B cell (primary cell): ENCODE measurements at regions not wholly inside any gene's neighbourhood (a gene's known extent, or its start where the extent isn't known, plus 50 kb on each side); places are given as distances from the start of the nearest gene placed in this dataset.

Experiments
- CTCF ChIP-seq: fragments of 200-600 bp; IDR thresholded peaks from one replicate; pipeline ENCODE4 v1.8.0; 2022; ENCODE audit warnings: antibody characterized with exemption, mild to moderate bottlenecking
- EZH2 ChIP-seq: IDR thresholded peaks from 2 replicates; pipeline ENCODE4 v1.6.1; 2012; ENCODE audit warnings: borderline replicate concordance, low read depth, mild to moderate bottlenecking, moderate library complexity, low read length; ENCODE audit not compliant: insufficient read depth, poor library complexity, severe bottlenecking

DNA sequence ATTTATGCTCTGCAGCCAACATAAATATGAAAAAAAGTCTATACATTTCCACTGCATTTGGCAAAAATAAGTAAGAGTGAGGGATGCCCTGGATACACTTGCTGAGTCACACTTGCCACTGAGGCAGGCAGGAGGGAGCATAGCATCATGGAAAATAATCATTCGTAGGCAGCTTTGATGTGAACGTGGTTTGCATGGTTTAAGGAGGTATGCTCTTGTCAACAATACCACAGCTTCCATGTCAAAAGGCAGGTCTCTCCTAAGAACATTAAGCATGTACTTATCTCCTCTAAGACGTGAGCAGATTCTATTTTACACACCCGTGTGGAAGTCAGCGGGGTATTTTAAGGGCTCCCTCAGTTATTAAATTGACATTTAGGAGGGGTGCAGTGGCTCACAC, 89.2 kb upstream of the WDR11 start:
- TF ChIP-seq CTCF (no peak), EZH2 (no peak)
